Mucosa of descending colon (tissue), 3 donors: ENCODE measurements at regions not wholly inside any gene's neighbourhood (a gene's known extent, or its start where the extent isn't known, plus 50 kb on each side); places are given as distances from the start of the nearest gene placed in this dataset.

Experiments
- ATAC-seq: fragments of 200-7000 bp; cut with Tn5 transposase; one replicate; pipeline ENCODE4 v1.9.1; 2020; ENCODE audit warnings: mild to moderate bottlenecking, moderate library complexity
- DNase-seq, 3 donors: peaks; one replicate each; pipeline ENCODE4 v3.0.0-alpha.2; 2020
- H3K36me3 ChIP-seq: fragments of 200-600 bp; one replicate; pipeline ENCODE4 v1.8.0; 2021; ENCODE audit warnings: low read depth, mild to moderate bottlenecking
- H3K4me1 ChIP-seq: fragments of 200-600 bp; one replicate; pipeline ENCODE4 v1.8.0; 2021; ENCODE audit warnings: low read depth, mild to moderate bottlenecking
- H3K4me3 ChIP-seq: fragments of 200-600 bp; one replicate; pipeline ENCODE4 v1.8.0; 2021; ENCODE audit warnings: mild to moderate bottlenecking
- H3K9me3 ChIP-seq: fragments of 200-600 bp; one replicate; pipeline ENCODE4 v1.8.0; 2021; ENCODE audit warnings: mild to moderate bottlenecking
- CTCF ChIP-seq: fragments of 200-600 bp; IDR thresholded peaks from one replicate; pipeline ENCODE4 v1.8.0; 2022; ENCODE audit warnings: antibody characterized with exemption, mild to moderate bottlenecking
- intact Hi-C, 2 donors: fragments of 100-400 bp; cut with DNase I in 1 of 2; cut with micrococcal nuclease in 1 of 2; formaldehyde crosslinking; loops; one replicate each; pipeline versions ENCODE4 v1.11.0 to v1.11.1; 2022; cut with DNase I, micrococcal nuclease
- donor health status: DM: no; HTN: no; CAD: no; lungs with moderate emphysema.
- donor health status: DM: no; HTN: no; CAD: no.
- donor health status: DM: no; HTN: yes; CAD: no.

GRCh38 chr1:55522982-55523381 lies 307.8 kb upstream of the USP24 start:
- no peak for TF ChIP-seq CTCF
- ATAC-seq (no peak), DNase-seq (no peak)
- H3K36me3 ChIP-seq, result no peaks in the 10 kb centered on the region
- H3K9me3 ChIP-seq, result no peaks in the 10 kb centered on the region
- H3K4me3 ChIP-seq, result no peak overlapping the region
- intact Hi-C loops, result no loop called here
- peaks cover 9% of the 10 kb centered on the region for H3K4me1 ChIP-seq

GRCh38 chr1:55522353-55522903 lies 307.3 kb upstream of the USP24 start:
- DNase-seq, result no peak
- no peak for TF ChIP-seq CTCF
- no peak for ATAC-seq

GRCh38 chr1:55520861-55521260 lies 305.7 kb upstream of the USP24 start:
- ATAC-seq (no peak), DNase-seq (no peak)
- no peak for TF ChIP-seq CTCF
- H3K9me3 ChIP-seq, result no peaks in the 10 kb centered on the region
- no peak overlapping the region for H3K4me3 ChIP-seq
- intact Hi-C loops, result no loop called here
- peaks cover 6% of the 10 kb centered on the region for H3K4me1 ChIP-seq
- no peaks in the 10 kb centered on the region for H3K36me3 ChIP-seq

More at GRCh38 chr1:55522353-55522903, 307.3 kb upstream of the USP24 start:
- Histone ChIP-seq H3K4me1 (peaks cover 6% of the 10 kb centered on the region), H3K36me3 (no peaks in the 10 kb centered on the region), H3K4me3 (no peak overlapping the region), H3K9me3 (no peaks in the 10 kb centered on the region)
- intact Hi-C loops, result no loop called here

GRCh38 chr1:55519937-55520683 lies 304.9 kb upstream of the USP24 start:
- no peak for DNase-seq
- peaks cover 6% of the 10 kb centered on the region for H3K4me1 ChIP-seq
- no peaks in the 10 kb centered on the region for H3K9me3 ChIP-seq
- intact Hi-C loops, result no loop called here
- no peak for ATAC-seq
- no peak for TF ChIP-seq CTCF
- H3K4me3 ChIP-seq, result no peak overlapping the region
- H3K36me3 ChIP-seq, result no peaks in the 10 kb centered on the region

GRCh38 chr1:55519276-55519675 lies 304.1 kb upstream of the USP24 start:
- Histone ChIP-seq H3K4me3 (no peak overlapping the region), H3K4me1 (peaks cover 6% of the 10 kb centered on the region), H3K9me3 (no peaks in the 10 kb centered on the region), H3K36me3 (no peaks in the 10 kb centered on the region)
- TF ChIP-seq CTCF, result no peak
- ATAC-seq, result no peak
- intact Hi-C loops, result no loop called here
- DNase-seq, result no peak
